ENCODE measurements at regions not wholly inside any gene's neighbourhood (a gene's known extent, or its start where the extent isn't known, plus 50 kb on each side); places are given as distances from the start of the nearest gene placed in this dataset.
A peak's percentile ranks its signal among the peaks of the same experiment; 100 is the strongest.

GRCh38 chr12:41932470-41932991 is 212.1 kb downstream of the GXYLT1 start:
- ATAC-seq = peak; percentile 81
- peak; percentile 61 for DNase-seq (ENCODE audit: low spot score)
- ChIA-PET POLR2A (interaction anchor here (0.7 kb wide), 1 partner anchor 644 kb away, joined by 5 read pairs; no protein-coding TSS in a partner anchor), CTCF (interaction anchor here (0.7 kb wide), 1 partner anchor 14 kb away, joined by 3 read pairs; no protein-coding TSS in a partner anchor)
- Mint-ChIP-seq H3K27ac (no peak overlapping the region), H3K36me3 (peaks cover 14% of the 10 kb centered on the region), H3K4me1 (peaks cover 15% of the 10 kb centered on the region), H3K4me3 (peak overlapping the region; percentile 70), H3K27me3 (ENCODE audit: low read depth) (peaks cover 83% of the 10 kb centered on the region), H3K9me3 (peaks cover 16% of the 10 kb centered on the region)
- TF ChIP-seq FOXP1 (CRISPR knock-in tag; IDR thresholded peaks at IDR 0.05; ENCODE audit: borderline replicate concordance) = 0 out of 2 replicates have a peak, but pooled peaks have one; percentile 35
- peak; percentile 54; the same call in 1 of the 2 replicates for TF ChIP-seq MAX (CRISPR knock-in tag; IDR thresholded peaks at IDR 0.05)
- TF ChIP-seq RORB (CRISPR knock-in tag; IDR thresholded peaks at IDR 0.05) = no peak
- TF ChIP-seq TEAD1 (CRISPR knock-in tag; IDR thresholded peaks at IDR 0.05) = peak; percentile 46; the same call in 1 of the 2 replicates
- TF ChIP-seq ZNF396 (CRISPR knock-in tag; IDR thresholded peaks at IDR 0.05; ENCODE audit: borderline replicate concordance) = no peak
- TF ChIP-seq ZNF423 (CRISPR knock-in tag; IDR thresholded peaks at IDR 0.05) = peak; percentile 77
- 0 out of 2 replicates have a peak, but pooled peaks have one; percentile 42 for TF ChIP-seq ETV6 (CRISPR knock-in tag; IDR thresholded peaks at IDR 0.05)
- no peak for TF ChIP-seq ZSCAN18 (CRISPR knock-in tag; IDR thresholded peaks at IDR 0.05)

GRCh38 chr12:41930866-41931437 is 213.7 kb downstream of the GXYLT1 start:
- Mint-ChIP-seq H3K27ac (no peak overlapping the region), H3K4me1 (peaks cover 15% of the 10 kb centered on the region), H3K4me3 (no peak overlapping the region), H3K27me3 (ENCODE audit: low read depth) (peaks cover 67% of the 10 kb centered on the region), H3K9me3 (peaks cover 10% of the 10 kb centered on the region), H3K36me3 (peaks cover 8% of the 10 kb centered on the region; the same call in 1 of the 2 replicates)
- CTCF ChIA-PET = no interaction called here
- POLR2A ChIA-PET = no interaction called here
- ATAC-seq (no peak), DNase-seq (ENCODE audit: low spot score) (no peak)
- TF ChIP-seq CTCF (IDR thresholded peaks at IDR 0.05) (no peak), CDX4 (CRISPR knock-in tag; IDR thresholded peaks at IDR 0.05; ENCODE audit: borderline replicate concordance) (no peak), NFATC4 (CRISPR knock-in tag; IDR thresholded peaks at IDR 0.05) (no peak), RORB (CRISPR knock-in tag; IDR thresholded peaks at IDR 0.05) (no peak), TEAD1 (CRISPR knock-in tag; IDR thresholded peaks at IDR 0.05) (no peak), IRF1 (CRISPR knock-in tag; IDR thresholded peaks at IDR 0.05) (no peak), GRHL2 (CRISPR knock-in tag; IDR thresholded peaks at IDR 0.05; ENCODE audit: insufficient replicate concordance, severe bottlenecking) (no peak), ZNF671 (CRISPR knock-in tag; IDR thresholded peaks at IDR 0.05) (no peak), E2F4 (CRISPR knock-in tag; IDR thresholded peaks at IDR 0.05; ENCODE audit: borderline replicate concordance, low read depth) (no peak), ELF4 (CRISPR knock-in tag; IDR thresholded peaks at IDR 0.05; ENCODE audit: low read depth) (no peak), USF1 (CRISPR knock-in tag; IDR thresholded peaks at IDR 0.05) (no peak), AFF4 (CRISPR knock-in tag; IDR thresholded peaks at IDR 0.05; ENCODE audit: borderline replicate concordance) (no peak), EMX1 (CRISPR knock-in tag; IDR thresholded peaks at IDR 0.05) (no peak), ATF2 (CRISPR knock-in tag; IDR thresholded peaks at IDR 0.05; ENCODE audit: borderline replicate concordance, low read depth) (no peak)

Data from WTC11 (cell line).